H1 (cell line): ENCODE measurements at regions not wholly inside any gene's neighbourhood (a gene's known extent, or its start where the extent isn't known, plus 50 kb on each side); places are given as distances from the start of the nearest gene placed in this dataset.

Experiments
- EP300 ChIP-seq, 2 experiments: IDR thresholded peaks; 1 replicate in 1 of 2; 2 replicates in 1 of 2; pipeline ENCODE4 v1.6.1; 2011 to 2012; ENCODE audit warnings: low read depth in 2 of 2, low read length in 2 of 2, mild to moderate bottlenecking in 2 of 2, borderline replicate concordance in 1 of 2, inconsistent platforms in 1 of 2, moderate library complexity in 1 of 2
- JUN ChIP-seq: IDR thresholded peaks from 2 replicates; pipeline ENCODE4 v1.6.1; 2011; ENCODE audit warnings: low read depth, mild to moderate bottlenecking, improper control_type of control experiment, low read length
- MAFK ChIP-seq: IDR thresholded peaks from 2 replicates; pipeline ENCODE4 v1.6.1; 2012; ENCODE audit warnings: low read depth, mild to moderate bottlenecking, improper control_type of control experiment, low read length
- RAD21 ChIP-seq, 2 experiments: IDR thresholded peaks in 1 of 2; conservative IDR thresholded peaks in 1 of 2; 2 replicates each; pipeline ENCODE4 v1.6.1; 2011; ENCODE audit warnings: low read depth in 2 of 2, low read length in 2 of 2, improper control_type of control experiment in 1 of 2, inconsistent platforms in 1 of 2, mild to moderate bottlenecking in 1 of 2, moderate library complexity in 1 of 2
- SP4 ChIP-seq: IDR thresholded peaks from 2 replicates; pipeline ENCODE4 v1.6.1; 2012; ENCODE audit warnings: low read length, inconsistent platforms
- TF ChIP-seq, protein P1 (sequence below): fragments of 300-600 bp; sonication (generic); IDR thresholded peaks from 2 replicates; pipeline ENCODE4 v1.7.1; 2012; ENCODE audit warnings: low read length, moderate library complexity, mild to moderate bottlenecking, inconsistent platforms; ENCODE audit not compliant: insufficient replicate concordance
- TF ChIP-seq, protein P2 (sequence below): IDR thresholded peaks from 2 replicates; pipeline ENCODE4 v1.6.1; 2012; ENCODE audit warnings: low read length, inconsistent platforms

DNA sequence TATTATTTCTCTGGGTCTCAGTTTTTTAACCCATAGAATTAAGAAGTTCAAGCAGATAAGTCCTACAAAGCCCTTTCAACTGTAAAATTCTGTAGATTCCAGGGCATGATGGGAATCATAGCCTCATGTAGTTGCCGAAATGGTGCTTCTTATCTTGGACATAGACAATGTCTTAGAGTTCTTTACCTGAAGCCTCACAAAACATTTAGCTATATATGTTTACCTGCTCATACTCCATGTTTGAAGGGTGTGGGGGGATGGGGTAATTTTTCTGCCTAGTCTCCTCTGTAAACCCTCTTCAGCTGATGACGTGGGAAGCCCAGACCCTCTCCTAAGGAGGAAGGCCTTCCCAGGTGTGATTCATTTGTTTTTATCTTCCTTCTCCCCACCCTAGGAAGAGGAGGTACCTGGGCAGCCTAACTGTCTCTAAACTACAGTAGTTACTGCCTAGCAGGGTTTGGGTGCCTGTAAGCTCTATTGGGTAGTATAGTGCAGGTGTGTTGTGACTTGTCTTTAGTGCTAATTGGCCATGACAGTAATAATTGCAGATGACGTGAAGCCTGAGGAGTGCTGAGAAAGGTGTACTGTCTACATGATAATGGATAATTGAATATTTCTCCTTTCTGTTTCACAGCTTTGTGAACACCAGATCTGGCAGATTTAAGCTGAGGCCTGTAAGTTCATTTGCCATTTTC, 230.8 kb downstream of the TFAP2B start (continued):
- TF ChIP-seq, protein P1, sequence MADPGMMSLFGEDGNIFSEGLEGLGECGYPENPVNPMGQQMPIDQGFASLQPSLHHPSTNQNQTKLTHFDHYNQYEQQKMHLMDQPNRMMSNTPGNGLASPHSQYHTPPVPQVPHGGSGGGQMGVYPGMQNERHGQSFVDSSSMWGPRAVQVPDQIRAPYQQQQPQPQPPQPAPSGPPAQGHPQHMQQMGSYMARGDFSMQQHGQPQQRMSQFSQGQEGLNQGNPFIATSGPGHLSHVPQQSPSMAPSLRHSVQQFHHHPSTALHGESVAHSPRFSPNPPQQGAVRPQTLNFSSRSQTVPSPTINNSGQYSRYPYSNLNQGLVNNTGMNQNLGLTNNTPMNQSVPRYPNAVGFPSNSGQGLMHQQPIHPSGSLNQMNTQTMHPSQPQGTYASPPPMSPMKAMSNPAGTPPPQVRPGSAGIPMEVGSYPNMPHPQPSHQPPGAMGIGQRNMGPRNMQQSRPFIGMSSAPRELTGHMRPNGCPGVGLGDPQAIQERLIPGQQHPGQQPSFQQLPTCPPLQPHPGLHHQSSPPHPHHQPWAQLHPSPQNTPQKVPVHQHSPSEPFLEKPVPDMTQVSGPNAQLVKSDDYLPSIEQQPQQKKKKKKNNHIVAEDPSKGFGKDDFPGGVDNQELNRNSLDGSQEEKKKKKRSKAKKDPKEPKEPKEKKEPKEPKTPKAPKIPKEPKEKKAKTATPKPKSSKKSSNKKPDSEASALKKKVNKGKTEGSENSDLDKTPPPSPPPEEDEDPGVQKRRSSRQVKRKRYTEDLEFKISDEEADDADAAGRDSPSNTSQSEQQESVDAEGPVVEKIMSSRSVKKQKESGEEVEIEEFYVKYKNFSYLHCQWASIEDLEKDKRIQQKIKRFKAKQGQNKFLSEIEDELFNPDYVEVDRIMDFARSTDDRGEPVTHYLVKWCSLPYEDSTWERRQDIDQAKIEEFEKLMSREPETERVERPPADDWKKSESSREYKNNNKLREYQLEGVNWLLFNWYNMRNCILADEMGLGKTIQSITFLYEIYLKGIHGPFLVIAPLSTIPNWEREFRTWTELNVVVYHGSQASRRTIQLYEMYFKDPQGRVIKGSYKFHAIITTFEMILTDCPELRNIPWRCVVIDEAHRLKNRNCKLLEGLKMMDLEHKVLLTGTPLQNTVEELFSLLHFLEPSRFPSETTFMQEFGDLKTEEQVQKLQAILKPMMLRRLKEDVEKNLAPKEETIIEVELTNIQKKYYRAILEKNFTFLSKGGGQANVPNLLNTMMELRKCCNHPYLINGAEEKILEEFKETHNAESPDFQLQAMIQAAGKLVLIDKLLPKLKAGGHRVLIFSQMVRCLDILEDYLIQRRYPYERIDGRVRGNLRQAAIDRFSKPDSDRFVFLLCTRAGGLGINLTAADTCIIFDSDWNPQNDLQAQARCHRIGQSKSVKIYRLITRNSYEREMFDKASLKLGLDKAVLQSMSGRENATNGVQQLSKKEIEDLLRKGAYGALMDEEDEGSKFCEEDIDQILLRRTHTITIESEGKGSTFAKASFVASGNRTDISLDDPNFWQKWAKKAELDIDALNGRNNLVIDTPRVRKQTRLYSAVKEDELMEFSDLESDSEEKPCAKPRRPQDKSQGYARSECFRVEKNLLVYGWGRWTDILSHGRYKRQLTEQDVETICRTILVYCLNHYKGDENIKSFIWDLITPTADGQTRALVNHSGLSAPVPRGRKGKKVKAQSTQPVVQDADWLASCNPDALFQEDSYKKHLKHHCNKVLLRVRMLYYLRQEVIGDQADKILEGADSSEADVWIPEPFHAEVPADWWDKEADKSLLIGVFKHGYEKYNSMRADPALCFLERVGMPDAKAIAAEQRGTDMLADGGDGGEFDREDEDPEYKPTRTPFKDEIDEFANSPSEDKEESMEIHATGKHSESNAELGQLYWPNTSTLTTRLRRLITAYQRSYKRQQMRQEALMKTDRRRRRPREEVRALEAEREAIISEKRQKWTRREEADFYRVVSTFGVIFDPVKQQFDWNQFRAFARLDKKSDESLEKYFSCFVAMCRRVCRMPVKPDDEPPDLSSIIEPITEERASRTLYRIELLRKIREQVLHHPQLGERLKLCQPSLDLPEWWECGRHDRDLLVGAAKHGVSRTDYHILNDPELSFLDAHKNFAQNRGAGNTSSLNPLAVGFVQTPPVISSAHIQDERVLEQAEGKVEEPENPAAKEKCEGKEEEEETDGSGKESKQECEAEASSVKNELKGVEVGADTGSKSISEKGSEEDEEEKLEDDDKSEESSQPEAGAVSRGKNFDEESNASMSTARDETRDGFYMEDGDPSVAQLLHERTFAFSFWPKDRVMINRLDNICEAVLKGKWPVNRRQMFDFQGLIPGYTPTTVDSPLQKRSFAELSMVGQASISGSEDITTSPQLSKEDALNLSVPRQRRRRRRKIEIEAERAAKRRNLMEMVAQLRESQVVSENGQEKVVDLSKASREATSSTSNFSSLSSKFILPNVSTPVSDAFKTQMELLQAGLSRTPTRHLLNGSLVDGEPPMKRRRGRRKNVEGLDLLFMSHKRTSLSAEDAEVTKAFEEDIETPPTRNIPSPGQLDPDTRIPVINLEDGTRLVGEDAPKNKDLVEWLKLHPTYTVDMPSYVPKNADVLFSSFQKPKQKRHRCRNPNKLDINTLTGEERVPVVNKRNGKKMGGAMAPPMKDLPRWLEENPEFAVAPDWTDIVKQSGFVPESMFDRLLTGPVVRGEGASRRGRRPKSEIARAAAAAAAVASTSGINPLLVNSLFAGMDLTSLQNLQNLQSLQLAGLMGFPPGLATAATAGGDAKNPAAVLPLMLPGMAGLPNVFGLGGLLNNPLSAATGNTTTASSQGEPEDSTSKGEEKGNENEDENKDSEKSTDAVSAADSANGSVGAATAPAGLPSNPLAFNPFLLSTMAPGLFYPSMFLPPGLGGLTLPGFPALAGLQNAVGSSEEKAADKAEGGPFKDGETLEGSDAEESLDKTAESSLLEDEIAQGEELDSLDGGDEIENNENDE, result no peak
- no peak for TF ChIP-seq SP4
- no peak for TF ChIP-seq EP300 (IDR thresholded peaks at IDR 0.05; ENCODE audit: borderline replicate concordance in 1 of 2, low read depth in 2 of 2, low read length in 2 of 2)
- TF ChIP-seq MAFK, result no peak
- TF ChIP-seq, protein P2, sequence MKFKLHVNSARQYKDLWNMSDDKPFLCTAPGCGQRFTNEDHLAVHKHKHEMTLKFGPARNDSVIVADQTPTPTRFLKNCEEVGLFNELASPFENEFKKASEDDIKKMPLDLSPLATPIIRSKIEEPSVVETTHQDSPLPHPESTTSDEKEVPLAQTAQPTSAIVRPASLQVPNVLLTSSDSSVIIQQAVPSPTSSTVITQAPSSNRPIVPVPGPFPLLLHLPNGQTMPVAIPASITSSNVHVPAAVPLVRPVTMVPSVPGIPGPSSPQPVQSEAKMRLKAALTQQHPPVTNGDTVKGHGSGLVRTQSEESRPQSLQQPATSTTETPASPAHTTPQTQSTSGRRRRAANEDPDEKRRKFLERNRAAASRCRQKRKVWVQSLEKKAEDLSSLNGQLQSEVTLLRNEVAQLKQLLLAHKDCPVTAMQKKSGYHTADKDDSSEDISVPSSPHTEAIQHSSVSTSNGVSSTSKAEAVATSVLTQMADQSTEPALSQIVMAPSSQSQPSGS, result no peak
- no peak for TF ChIP-seq JUN
- no peak for TF ChIP-seq RAD21 (IDR thresholded peaks at IDR 0.05 in 1 of 2, conservative IDR thresholded peaks at IDR 0.05 in 1 of 2; ENCODE audit: low read depth in 2 of 2, low read length in 2 of 2)
